ENCODE measurements at regions not wholly inside any gene's neighbourhood (a gene's known extent, or its start where the extent isn't known, plus 50 kb on each side); places are given as distances from the start of the nearest gene placed in this dataset.
A peak's percentile ranks its signal among the peaks of the same experiment; 100 is the strongest.
"Not testable (repeated sequence)": the region's sequence is repeated elsewhere in the genome, so short reads cannot be mapped to it uniquely, and the experiment has no call there.

DNA sequence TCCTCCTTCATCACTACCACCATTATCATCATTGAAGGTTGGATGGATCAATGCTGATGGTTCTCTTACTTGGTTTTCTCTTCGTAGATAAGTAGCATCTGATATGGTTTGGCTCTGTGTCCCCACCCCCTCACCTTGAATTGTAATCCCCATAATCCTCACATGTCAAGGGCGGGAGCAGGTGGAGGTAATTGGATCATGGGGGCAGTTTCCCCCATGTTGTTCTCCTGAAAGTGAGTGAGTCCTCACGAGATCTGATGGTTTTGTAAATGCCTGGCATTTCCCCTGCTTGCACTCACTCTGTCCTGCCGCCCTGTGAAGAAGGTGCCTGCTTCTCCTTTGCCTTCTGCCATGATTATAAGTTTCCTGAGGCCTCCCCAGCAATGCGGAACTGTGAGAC is 172.4 kb upstream of the PWP1 start:
- no peak for DNase-seq

DNA sequence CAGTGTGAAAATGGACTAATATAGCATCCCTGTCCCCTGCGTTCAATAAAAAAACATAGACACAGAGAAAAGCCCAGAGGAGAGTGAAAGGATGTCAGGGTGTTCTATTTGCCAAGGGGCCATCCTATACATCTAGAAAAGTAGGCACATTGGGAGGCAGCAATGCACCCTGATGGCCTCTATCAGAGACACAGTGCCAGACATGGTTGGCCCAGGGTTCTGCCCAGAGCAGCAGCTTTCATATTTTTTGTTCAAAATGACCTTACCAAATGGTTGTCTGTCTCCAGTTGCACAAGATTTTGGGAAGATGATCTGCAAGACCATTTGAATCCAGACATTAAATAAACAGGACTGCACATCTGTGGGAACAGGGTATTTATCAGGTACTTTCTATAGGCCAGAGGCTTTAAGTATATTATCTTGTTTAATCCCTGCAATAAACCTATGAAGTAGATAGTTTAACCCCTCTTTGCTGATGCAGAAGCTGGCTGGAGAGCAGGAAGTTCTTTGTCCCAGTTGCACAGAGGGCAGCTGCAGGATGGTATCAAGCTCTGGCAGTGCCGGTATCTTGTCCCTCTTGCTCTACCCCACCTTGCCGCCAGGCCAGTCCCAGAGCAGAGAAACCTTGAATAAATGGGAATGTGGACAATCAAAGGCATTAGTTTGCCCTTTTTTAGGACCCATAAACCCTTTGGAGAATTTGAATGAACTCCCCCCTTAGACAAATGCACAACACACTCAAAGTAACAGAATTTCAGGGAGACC is 171.8 kb upstream of the PWP1 start:
- no peak for DNase-seq

DNA sequence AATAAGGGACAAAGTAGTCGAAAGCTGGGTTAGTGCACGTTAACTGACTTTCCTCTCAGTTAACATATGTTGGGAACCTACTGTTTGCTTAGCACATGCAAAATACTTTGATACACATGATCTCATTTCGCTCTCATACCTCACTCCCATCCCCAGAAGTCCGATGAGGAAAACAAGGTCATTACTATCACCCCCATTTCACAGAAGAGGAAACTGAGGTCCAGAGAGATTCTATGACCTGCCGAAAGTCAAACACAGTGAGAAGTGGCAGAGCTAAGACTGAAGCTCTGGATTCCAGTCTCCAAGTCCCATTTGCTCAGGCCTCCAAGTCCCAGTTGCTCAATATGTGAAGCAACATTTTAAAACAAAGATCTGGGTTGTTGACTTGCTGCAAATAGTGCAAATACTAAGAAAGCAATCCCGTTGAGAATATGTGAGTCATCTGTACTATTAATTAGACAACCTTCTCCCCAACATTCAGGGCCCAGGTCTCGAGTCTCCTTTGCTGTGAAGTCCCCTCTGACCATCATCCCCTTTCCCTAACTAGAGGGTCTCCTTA is 170.6 kb upstream of the PWP1 start:
- peak; percentile 2 for DNase-seq

DNA sequence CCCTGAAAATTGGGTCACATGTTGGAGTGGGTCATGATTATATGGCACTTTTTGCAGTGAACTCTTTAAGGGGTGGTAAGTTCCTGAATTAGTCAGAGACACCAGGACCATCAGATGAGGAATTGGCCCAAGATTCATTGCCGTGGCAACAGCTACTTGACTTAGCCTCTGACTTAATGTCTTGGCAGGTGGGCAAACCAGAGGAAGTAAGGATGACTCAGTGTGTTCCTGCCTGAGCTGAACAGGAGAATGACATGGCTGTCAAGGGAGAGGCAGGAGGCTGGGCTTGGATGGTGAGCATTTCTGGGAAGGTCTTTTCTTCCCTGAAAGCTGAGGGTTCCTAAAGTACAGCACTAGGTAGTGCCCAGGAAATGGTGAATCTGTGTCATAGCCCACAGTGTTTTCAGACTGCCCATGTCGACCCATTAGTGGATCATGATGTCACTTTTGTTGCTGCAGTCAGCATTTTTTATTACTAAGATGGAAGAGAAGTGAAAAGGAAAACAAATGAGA is 170.1 kb upstream of the PWP1 start:
- peak; percentile 65 for DNase-seq

GRCh38 chr12:107517816-107518215 is 167.8 kb upstream of the PWP1 start:
- not testable (repeated sequence) for DNase-seq

GRCh38 chr12:107518868-107519267 is 166.7 kb upstream of the PWP1 start:
- DNase-seq = no peak

- no peak for DNase-seq
These were observed 165.4 kb upstream of the PWP1 start for GRCh38 chr12:107519906-107520859.

DNA sequence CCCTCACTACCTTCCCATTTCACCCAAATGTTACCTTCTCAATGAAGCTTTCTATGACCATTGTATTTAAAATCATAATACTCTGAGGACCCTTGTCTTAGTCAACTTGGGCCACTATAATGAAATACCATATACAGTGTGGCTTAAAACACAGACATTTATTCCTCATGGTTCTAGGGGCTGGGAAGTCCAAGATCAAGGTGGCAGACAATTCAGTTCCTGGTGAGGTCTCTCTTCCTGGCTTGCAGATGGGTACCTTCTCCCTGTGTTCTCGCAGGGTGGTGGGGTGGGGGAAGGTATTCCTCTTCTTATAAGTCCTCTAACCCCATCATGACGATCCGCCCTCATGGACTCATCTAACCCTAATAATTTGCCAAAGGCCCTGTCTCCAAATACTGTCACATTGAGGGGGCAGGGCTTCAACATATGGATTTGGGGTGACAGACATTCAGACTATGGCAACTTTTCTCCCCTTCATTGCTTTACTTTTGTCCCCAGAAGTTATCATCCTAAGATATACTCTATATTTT is 163.7 kb upstream of the PWP1 start:
- DNase-seq = no peak

DNA sequence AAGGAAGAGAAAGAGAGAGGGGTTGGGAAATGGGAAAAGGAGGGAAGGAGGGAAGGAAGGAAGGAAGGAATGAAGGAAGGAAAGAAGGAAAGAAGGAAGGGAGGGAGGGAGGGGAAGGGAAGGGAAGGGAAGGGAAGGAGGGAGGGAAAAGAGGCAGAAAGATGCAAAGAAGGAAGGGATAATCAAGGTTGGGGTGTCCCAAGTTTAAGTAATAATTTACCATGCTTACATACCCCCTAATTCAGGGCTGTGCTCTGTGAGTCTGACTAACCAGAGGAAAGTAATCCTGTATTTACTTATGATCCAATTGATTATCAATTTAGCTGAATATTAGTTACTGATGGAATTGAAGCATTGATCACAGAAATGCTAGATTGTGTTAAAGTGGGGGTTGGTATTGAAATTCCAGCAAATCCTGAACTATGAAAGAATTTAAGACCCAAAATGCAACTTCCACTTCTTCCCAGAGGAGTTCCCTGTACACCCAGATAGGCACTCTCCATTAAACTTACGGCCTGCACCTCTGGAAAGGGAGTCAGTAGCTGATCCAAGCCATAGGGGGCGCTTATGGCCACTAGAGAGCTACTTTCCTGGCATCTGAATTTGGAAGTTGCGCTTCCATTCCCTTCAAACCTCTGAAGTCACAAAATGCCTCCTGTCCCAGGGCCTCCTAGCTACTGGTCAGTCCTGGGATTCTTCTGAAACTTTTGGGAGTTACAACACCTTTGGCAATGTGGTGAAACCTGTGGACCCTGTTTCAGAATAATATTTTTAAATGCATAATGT is 162.7 kb upstream of the PWP1 start:
- DNase-seq = no peak

- DNase-seq = no peak
These were observed 161.6 kb upstream of the PWP1 start for GRCh38 chr12:107523775-107524535.

DNA sequence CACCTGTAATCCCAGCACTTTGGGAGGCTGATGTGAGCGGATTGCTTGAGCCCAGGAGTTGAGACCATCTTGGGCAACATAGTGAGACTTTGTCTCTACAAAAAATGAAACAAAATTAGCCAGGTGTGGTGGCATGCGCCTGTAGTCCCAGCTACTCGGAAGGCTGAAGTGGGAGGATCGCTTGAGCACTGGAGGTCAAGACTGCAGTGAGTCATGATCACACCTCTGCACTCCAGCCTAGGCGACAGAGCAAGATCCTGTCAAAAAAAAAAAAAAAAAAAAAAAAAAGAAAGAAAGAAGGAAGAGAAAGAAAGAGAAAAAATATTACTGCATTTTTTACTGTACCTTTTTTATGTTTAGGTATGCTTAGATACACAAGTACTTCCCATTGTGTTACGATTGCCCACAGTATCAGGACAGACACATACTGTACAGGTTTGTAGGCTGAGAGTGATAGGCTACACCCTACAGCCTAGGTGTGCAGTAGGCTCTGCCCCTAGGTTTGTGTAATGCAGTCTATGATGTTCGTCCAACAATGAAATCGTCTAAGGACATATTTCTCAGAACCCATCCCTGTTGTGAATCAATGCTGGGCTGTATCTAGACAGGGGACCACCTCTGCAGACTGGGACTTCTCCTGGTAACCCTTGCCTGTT is 160.4 kb upstream of the PWP1 start:
- DNase-seq = no peak

DNA sequence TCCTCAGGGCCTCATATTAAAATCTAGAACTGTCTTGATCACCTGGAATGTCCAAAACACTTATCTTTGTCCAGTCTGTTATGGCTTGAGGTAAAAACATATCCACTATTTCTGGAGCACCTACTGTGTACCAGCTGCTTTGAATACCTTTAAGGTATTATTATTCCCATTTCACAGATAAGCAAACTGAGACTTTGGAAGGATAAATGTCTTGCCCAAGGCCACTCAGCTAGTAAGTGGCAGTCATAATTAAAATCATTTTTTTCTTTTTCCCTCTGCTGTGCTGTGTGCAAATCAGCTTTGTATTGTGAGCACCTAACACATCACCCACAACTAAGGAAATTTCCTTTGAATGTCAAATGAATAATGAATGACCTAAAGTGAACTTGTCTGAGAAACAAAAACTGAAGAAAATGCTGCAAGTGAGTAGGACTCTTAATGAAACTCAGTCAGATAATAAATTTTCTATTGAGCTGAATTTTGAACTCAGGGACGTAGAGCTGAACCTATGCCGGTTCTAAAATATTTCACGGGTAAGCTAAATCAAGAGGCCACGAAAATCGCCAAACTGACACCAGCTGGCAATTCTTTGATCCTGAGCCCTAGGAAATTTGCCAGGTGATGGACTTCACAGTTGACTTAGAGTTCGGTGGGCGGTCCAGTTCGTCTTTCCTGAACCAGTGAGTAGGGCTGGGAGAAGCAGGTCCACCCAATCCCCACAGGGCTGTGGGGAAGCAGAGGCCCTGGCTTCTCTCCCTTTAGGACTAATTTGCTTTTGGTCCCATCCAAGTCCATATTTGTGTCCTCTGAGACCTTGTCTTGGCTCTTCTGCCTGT is 159.7 kb upstream of the PWP1 start:
- DNase-seq = no peak

GRCh38 chr12:107526555-107527180 is 158.9 kb upstream of the PWP1 start:
- no peak for DNase-seq

DNA sequence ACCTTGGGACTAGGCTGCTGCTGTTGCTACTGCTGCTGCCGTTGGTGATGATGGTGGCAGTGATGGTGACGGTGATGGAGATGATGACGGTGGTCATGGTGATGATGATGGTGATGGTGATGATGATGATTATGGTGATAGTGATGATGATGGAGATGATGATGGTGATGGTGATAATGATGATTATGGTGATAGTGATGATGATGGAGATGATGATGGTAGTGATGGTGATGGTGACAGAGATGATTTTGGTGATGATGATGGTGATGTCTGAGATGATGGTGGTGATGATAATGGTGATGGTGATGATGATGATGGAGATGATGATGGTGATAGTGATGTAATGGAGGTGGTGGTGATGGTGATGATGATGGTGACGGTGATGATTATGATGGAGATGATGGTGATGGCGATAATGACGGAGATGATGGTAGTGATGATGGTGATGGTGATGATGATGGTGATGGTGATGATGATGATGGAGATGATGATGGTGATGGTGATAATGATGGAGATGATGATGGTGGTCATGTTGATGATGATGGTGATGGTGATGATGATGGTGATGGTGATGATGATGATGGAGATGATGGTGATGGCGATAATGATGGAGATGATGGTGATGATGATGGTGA is 156.8 kb upstream of the PWP1 start:
- DNase-seq = no peak

- no peak for DNase-seq
These were observed 155.6 kb upstream of the PWP1 start for GRCh38 chr12:107529991-107530390.

- no peak for DNase-seq
These were observed 154.9 kb upstream of the PWP1 start for GRCh38 chr12:107530701-107531100.

GRCh38 chr12:107533218-107533617 is 152.4 kb upstream of the PWP1 start:
- DNase-seq = no peak

GRCh38 chr12:107536613-107537012 is 149.0 kb upstream of the PWP1 start:
- DNase-seq = no peak
